ENCODE measurements at regions not wholly inside any gene's neighbourhood (a gene's known extent, or its start where the extent isn't known, plus 50 kb on each side); places are given as distances from the start of the nearest gene placed in this dataset.

DNA sequence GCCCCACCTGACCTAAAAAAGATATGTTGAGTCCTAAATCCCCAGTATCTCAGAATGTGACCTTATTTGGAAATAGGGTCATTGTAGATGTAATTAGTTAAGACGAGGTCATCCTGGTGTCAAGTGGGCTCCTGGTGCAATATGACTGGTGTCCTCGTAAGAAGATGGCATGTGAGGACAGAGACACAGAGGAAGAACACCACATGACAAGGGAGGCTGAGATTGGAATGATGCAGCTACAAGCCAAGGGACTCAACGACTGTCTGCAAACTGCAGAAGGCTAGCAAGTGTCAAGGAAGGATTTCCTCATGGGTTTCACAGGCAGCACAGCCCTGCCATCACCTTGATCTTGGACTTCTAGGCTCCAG is 100.4 kb upstream of the DAP start:
- H3K36me3 ChIP-seq, result no peaks in the 10 kb centered on the region
- H3K4me3 ChIP-seq, result no peak overlapping the region
- no peak overlapping the region for H3K27ac ChIP-seq
- no peak for DNase-seq
- intact Hi-C loops (cut with DNase I; ENCODE audit: low total_unique reads), result no loop called here
- no peaks in the 10 kb centered on the region for H3K9me3 ChIP-seq
- no peaks in the 10 kb centered on the region for H3K4me1 ChIP-seq
- H3K27me3 ChIP-seq, result peaks cover 0 to 4% (median 0%) of the 10 kb centered on the region in 3 donors
- in situ Hi-C loops (cut with MboI; ENCODE audit: low sequenced_read_pairs in 4 of 4), result no loop called here
- no peak for ATAC-seq
- TF ChIP-seq, protein P1, sequence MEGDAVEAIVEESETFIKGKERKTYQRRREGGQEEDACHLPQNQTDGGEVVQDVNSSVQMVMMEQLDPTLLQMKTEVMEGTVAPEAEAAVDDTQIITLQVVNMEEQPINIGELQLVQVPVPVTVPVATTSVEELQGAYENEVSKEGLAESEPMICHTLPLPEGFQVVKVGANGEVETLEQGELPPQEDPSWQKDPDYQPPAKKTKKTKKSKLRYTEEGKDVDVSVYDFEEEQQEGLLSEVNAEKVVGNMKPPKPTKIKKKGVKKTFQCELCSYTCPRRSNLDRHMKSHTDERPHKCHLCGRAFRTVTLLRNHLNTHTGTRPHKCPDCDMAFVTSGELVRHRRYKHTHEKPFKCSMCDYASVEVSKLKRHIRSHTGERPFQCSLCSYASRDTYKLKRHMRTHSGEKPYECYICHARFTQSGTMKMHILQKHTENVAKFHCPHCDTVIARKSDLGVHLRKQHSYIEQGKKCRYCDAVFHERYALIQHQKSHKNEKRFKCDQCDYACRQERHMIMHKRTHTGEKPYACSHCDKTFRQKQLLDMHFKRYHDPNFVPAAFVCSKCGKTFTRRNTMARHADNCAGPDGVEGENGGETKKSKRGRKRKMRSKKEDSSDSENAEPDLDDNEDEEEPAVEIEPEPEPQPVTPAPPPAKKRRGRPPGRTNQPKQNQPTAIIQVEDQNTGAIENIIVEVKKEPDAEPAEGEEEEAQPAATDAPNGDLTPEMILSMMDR (IDR thresholded peaks at IDR 0.05 in 4 of 5, conservative IDR thresholded peaks at IDR 0.05 in 1 of 5), result no peak
- no peak for TF ChIP-seq POLR2A (IDR thresholded peaks at IDR 0.05)

DNA sequence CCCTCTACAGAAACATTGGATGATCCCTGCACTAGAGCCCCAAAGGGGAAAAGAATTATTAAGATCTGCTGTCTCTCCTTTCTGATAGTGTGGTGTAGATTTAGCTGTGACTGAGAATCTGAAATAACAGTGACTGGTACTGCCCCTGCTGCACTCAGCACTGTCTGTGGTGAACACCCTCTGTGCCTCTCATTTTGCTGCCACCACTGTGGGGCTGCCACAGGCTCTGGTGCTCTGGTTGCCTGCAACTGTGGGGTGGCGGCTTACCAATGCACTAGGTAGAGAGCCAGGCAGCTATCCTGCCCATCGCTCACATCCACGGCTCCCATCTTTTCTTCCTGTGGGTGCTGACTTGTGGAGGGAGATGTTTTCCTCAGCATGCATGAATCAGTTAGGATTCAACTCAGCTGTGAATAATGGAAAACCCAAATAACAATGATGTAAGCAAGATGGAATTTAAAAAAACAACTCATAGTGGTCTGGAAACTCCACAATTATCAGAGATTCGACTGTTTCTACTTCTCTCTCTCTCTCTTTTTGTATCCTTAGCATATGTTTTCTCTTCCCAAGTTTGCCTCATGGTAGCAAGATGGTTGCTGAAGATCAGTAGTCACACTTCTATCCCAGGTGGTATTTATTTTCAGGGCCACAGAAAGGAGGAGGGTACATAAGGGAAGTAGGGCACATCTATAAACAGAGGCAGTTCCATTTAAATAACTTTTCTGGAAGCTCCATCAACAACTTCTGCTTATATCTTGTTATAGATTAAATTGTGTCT is 99.8 kb upstream of the DAP start:
- TF ChIP-seq, protein P1 (IDR thresholded peaks at IDR 0.05 in 4 of 5, conservative IDR thresholded peaks at IDR 0.05 in 1 of 5), result no peak
- TF ChIP-seq POLR2A (IDR thresholded peaks at IDR 0.05), result no peak
- intact Hi-C loops (cut with DNase I; ENCODE audit: low total_unique reads) (no loop called here), in situ Hi-C loops (cut with MboI; ENCODE audit: low sequenced_read_pairs in 4 of 4) (no loop called here)
- H3K9me3 ChIP-seq, result no peaks in the 10 kb centered on the region
- peaks cover 0 to 4% (median 0%) of the 10 kb centered on the region in 3 donors for H3K27me3 ChIP-seq
- H3K4me1 ChIP-seq, result no peaks in the 10 kb centered on the region
- H3K27ac ChIP-seq, result no peak overlapping the region
- no peak overlapping the region for H3K4me3 ChIP-seq
- H3K36me3 ChIP-seq, result no peaks in the 10 kb centered on the region
- no peak for ATAC-seq
- no peak for DNase-seq

DNA sequence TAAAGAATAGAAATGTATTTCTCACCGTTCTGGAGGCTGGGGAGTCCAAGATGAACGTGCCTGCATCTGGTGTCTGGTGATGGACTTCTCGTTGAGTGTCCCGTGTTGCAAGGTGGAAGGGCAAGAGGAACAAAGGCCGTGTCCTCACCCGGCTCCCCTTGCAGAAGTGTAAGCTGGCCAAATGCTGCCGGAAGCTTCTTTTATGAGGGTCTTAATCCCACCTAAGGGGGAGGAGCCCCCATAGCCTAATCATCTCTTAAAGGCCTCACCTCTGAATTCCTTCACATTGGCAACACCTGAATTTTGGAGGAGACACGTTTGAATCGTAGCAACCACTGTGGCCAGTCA is 99.1 kb upstream of the DAP start:
- Histone ChIP-seq H3K4me1 (no peaks in the 10 kb centered on the region), H3K9me3 (no peaks in the 10 kb centered on the region), H3K27ac (no peak overlapping the region), H3K4me3 (no peak overlapping the region), H3K36me3 (no peaks in the 10 kb centered on the region), H3K27me3 (peaks cover 0 to 4% (median 0%) of the 10 kb centered on the region in 3 donors)
- in situ Hi-C loops (cut with MboI; ENCODE audit: low sequenced_read_pairs in 4 of 4) (no loop called here), intact Hi-C loops (cut with DNase I; ENCODE audit: low total_unique reads) (no loop called here)
- DNase-seq (no peak), ATAC-seq (no peak)
- TF ChIP-seq POLR2A (IDR thresholded peaks at IDR 0.05), result no peak
- TF ChIP-seq, protein P1 (IDR thresholded peaks at IDR 0.05 in 4 of 5, conservative IDR thresholded peaks at IDR 0.05 in 1 of 5), result no peak

DNA sequence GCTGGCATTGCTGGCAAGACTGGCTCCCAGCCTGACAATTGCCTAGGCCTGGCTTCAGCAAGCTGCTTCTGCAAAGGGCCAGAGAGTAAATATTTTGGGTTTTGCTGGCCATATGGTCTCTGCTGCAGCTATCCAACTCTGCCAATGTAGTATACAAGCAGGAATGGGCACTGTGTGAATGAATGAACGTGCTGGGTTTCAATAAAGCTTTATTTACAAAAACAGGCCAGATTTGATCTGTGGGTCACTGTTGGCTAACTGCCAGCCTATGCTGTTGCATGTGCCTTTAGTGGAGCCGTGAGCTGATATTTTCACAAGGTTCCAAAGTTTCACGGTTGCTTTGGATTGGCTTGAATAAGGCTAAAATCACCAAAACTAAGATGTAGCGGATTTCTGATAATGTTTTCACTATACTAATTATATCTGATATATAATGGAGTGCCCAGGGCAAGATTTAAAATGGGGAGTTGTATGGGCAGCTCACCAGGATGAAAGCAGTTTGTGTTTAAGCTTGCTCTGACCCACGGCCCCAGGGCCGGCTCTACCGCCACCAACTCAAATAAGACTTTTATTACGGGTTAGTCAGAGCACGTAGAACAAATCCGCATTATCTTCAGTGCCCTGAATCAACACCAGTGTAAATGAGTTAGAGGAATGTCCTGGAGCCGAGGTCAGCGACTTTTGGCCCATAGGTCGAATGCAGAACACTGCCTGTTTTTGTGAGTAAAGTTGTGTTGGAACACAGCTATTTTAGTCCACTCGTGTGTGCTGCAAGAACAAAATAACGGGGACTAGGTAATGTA is 98.6 kb upstream of the DAP start:
- no peak for TF ChIP-seq POLR2A (IDR thresholded peaks at IDR 0.05)
- TF ChIP-seq, protein P1 (IDR thresholded peaks at IDR 0.05 in 4 of 5, conservative IDR thresholded peaks at IDR 0.05 in 1 of 5), result no peak
- H3K4me3 ChIP-seq, result no peak overlapping the region
- no peak for DNase-seq
- no peak overlapping the region for H3K27ac ChIP-seq
- no peaks in the 10 kb centered on the region for H3K4me1 ChIP-seq
- intact Hi-C loops (cut with DNase I; ENCODE audit: low total_unique reads), result no loop called here
- in situ Hi-C loops (cut with MboI; ENCODE audit: low sequenced_read_pairs in 4 of 4), result no loop called here
- no peaks in the 10 kb centered on the region for H3K36me3 ChIP-seq
- H3K9me3 ChIP-seq, result no peaks in the 10 kb centered on the region
- ATAC-seq, result no peak
- H3K27me3 ChIP-seq, result peaks cover 0 to 4% (median 0%) of the 10 kb centered on the region in 3 donors

Measured in gastrocnemius medialis (tissue), 4 donors.